ENCODE measurements at regions not wholly inside any gene's neighbourhood (a gene's known extent, or its start where the extent isn't known, plus 50 kb on each side); places are given as distances from the start of the nearest gene placed in this dataset.
"Not testable (repeated sequence)": the region's sequence is repeated elsewhere in the genome, so short reads cannot be mapped to it uniquely, and the experiment has no call there.

- DNase-seq (ENCODE audit: low read depth) = no peak
Observed at GRCh38 chr5:165028356-165028755, 1522.9 kb downstream of the MAT2B start.

GRCh38 chr5:165029099-165029870, 1523.9 kb downstream of the MAT2B start:
- DNase-seq (ENCODE audit: low read depth) = no peak

- no peak for DNase-seq (ENCODE audit: low read depth)
Observed at GRCh38 chr5:165030971-165031370, 1525.6 kb downstream of the MAT2B start.

- no peak for DNase-seq (ENCODE audit: low read depth)
Observed at GRCh38 chr5:165031371-165031770, 1526.0 kb downstream of the MAT2B start.

GRCh38 chr5:165035520-165035919, 1530.1 kb downstream of the MAT2B start:
- DNase-seq (ENCODE audit: low read depth) = no peak

- DNase-seq (ENCODE audit: low read depth) = no peak
Observed at GRCh38 chr5:165039748-165040147, 1534.3 kb downstream of the MAT2B start.

- DNase-seq (ENCODE audit: low read depth) = not testable (repeated sequence)
Observed at GRCh38 chr5:165045941-165046340, 1540.5 kb downstream of the MAT2B start.

- no peak for DNase-seq (ENCODE audit: low read depth)
Observed at GRCh38 chr5:165055476-165055875, 1550.1 kb downstream of the MAT2B start.

- DNase-seq (ENCODE audit: low read depth) = no peak
Observed at GRCh38 chr5:165057145-165057544, 1551.7 kb downstream of the MAT2B start.

- DNase-seq (ENCODE audit: low read depth) = no peak
Observed at GRCh38 chr5:165066751-165067385, 1561.4 kb downstream of the MAT2B start.

- peak; percentile 2 for DNase-seq (ENCODE audit: low read depth)
Observed at GRCh38 chr5:165076686-165077085, 1571.3 kb downstream of the MAT2B start.

GRCh38 chr5:165079389-165079788, 1574.0 kb downstream of the MAT2B start:
- no peak for DNase-seq (ENCODE audit: low read depth)

GRCh38 chr5:165083394-165083793, 1578.0 kb downstream of the MAT2B start:
- no peak for DNase-seq (ENCODE audit: low read depth)

GRCh38 chr5:165086465-165086864, 1581.0 kb downstream of the MAT2B start:
- DNase-seq (ENCODE audit: low read depth) = no peak

GRCh38 chr5:165094782-165095181, 1589.4 kb downstream of the MAT2B start:
- DNase-seq (ENCODE audit: low read depth) = no peak

GRCh38 chr5:165101709-165102108, 1596.3 kb downstream of the MAT2B start:
- no peak for DNase-seq (ENCODE audit: low read depth)

GRCh38 chr5:165104611-165105010, 1599.2 kb downstream of the MAT2B start:
- DNase-seq (ENCODE audit: low read depth) = no peak

GRCh38 chr5:165108809-165109208, 1603.4 kb downstream of the MAT2B start:
- DNase-seq (ENCODE audit: low read depth) = no peak

- no peak for DNase-seq (ENCODE audit: low read depth)
Observed at GRCh38 chr5:165119175-165119574, 1613.8 kb downstream of the MAT2B start.

- no peak for DNase-seq (ENCODE audit: low read depth)
Observed at GRCh38 chr5:165126598-165126997, 1621.2 kb downstream of the MAT2B start.

- no peak for DNase-seq (ENCODE audit: low read depth)
Observed at GRCh38 chr5:165127941-165128340, 1622.5 kb downstream of the MAT2B start.

- no peak for DNase-seq (ENCODE audit: low read depth)
Observed at GRCh38 chr5:165130656-165131055, 1625.2 kb downstream of the MAT2B start.

- DNase-seq (ENCODE audit: low read depth) = no peak
Observed at GRCh38 chr5:165134155-165134554, 1628.7 kb downstream of the MAT2B start.

All from myocyte (in vitro differentiated cells).